ENCODE measurements at regions not wholly inside any gene's neighbourhood (a gene's known extent, or its start where the extent isn't known, plus 50 kb on each side); places are given as distances from the start of the nearest gene placed in this dataset.
"Not testable (repeated sequence)": the region's sequence is repeated elsewhere in the genome, so short reads cannot be mapped to it uniquely, and the experiment has no call there.

- intact Hi-C loops (cut with micrococcal nuclease) = no loop called here
- DNase-seq = peak; percentile 76
- H3K4me1 Mint-ChIP-seq = peaks cover 22% of the 10 kb centered on the region
- H3K27me3 Mint-ChIP-seq = no peaks in the 10 kb centered on the region
- no peak overlapping the region for H3K4me3 Mint-ChIP-seq
- H3K27ac Mint-ChIP-seq = no peak overlapping the region
- peaks cover 76% of the 10 kb centered on the region for H3K36me3 Mint-ChIP-seq (ENCODE audit: low read depth)
- peaks cover 10% of the 10 kb centered on the region for H3K9me3 Mint-ChIP-seq
Measured at GRCh38 chr12:124469193-124469888, 98.1 kb downstream of the NCOR2 start.

- Mint-ChIP-seq H3K36me3 (ENCODE audit: low read depth) (peaks cover 69% of the 10 kb centered on the region), H3K4me1 (peaks cover 26% of the 10 kb centered on the region), H3K27ac (peak overlapping the region; percentile 53), H3K4me3 (peak overlapping the region; percentile 37)
- H3K9me3 Mint-ChIP-seq; H3K27me3 Mint-ChIP-seq; DNase-seq; intact Hi-C loops (cut with micrococcal nuclease): not testable (repeated sequence)
Measured at GRCh38 chr12:124467549-124467948, 99.9 kb downstream of the NCOR2 start.

GRCh38 chr12:124466216-124467128 is 100.9 kb downstream of the NCOR2 start:
- peak overlapping the region; percentile 80 for H3K27ac Mint-ChIP-seq
- H3K4me1 Mint-ChIP-seq = peaks cover 26% of the 10 kb centered on the region
- DNase-seq = peak; percentile 95
- peaks cover 61% of the 10 kb centered on the region for H3K36me3 Mint-ChIP-seq (ENCODE audit: low read depth)
- peak overlapping the region; percentile 69 for H3K4me3 Mint-ChIP-seq
- intact Hi-C loops (cut with micrococcal nuclease) = loop anchor here (1.0 kb wide), 2 partner anchors 9 to 13 kb away; no protein-coding TSS in a partner anchor
- peaks cover 3% of the 10 kb centered on the region for H3K9me3 Mint-ChIP-seq
- no peaks in the 10 kb centered on the region for H3K27me3 Mint-ChIP-seq

- peaks cover 24% of the 10 kb centered on the region for H3K4me1 Mint-ChIP-seq
- no peak for DNase-seq
- H3K27ac Mint-ChIP-seq = no peak overlapping the region
- no peaks in the 10 kb centered on the region for H3K27me3 Mint-ChIP-seq
- no peaks in the 10 kb centered on the region for H3K9me3 Mint-ChIP-seq
- H3K4me3 Mint-ChIP-seq = peak overlapping the region; percentile 69
- intact Hi-C loops (cut with micrococcal nuclease) = no loop called here
- H3K36me3 Mint-ChIP-seq (ENCODE audit: low read depth) = peaks cover 54% of the 10 kb centered on the region
Measured at GRCh38 chr12:124465473-124465872, 101.9 kb downstream of the NCOR2 start.

- Mint-ChIP-seq H3K36me3 (ENCODE audit: low read depth) (peaks cover 52% of the 10 kb centered on the region), H3K27ac (no peak overlapping the region), H3K9me3 (no peaks in the 10 kb centered on the region), H3K27me3 (no peaks in the 10 kb centered on the region), H3K4me3 (no peak overlapping the region), H3K4me1 (peaks cover 25% of the 10 kb centered on the region)
- no peak for DNase-seq
- intact Hi-C loops (cut with micrococcal nuclease) = no loop called here
Measured at GRCh38 chr12:124464830-124465229, 102.6 kb downstream of the NCOR2 start.

- H3K4me3 Mint-ChIP-seq = peak overlapping the region; percentile 17
- no peaks in the 10 kb centered on the region for H3K9me3 Mint-ChIP-seq
- H3K27ac Mint-ChIP-seq = no peak overlapping the region
- intact Hi-C loops (cut with micrococcal nuclease) = no loop called here
- no peak for DNase-seq
- peaks cover 52% of the 10 kb centered on the region for H3K36me3 Mint-ChIP-seq (ENCODE audit: low read depth)
- H3K4me1 Mint-ChIP-seq = peaks cover 31% of the 10 kb centered on the region
- H3K27me3 Mint-ChIP-seq = no peaks in the 10 kb centered on the region
Measured at GRCh38 chr12:124464062-124464461, 103.3 kb downstream of the NCOR2 start.

GRCh38 chr12:124463341-124463921 is 104.0 kb downstream of the NCOR2 start:
- Mint-ChIP-seq H3K4me3 (no peak overlapping the region), H3K9me3 (no peaks in the 10 kb centered on the region), H3K36me3 (ENCODE audit: low read depth) (peaks cover 55% of the 10 kb centered on the region), H3K27me3 (no peaks in the 10 kb centered on the region), H3K27ac (no peak overlapping the region), H3K4me1 (peaks cover 36% of the 10 kb centered on the region)
- no peak for DNase-seq
- intact Hi-C loops (cut with micrococcal nuclease) = no loop called here

GRCh38 chr12:124462750-124463149 is 104.7 kb downstream of the NCOR2 start:
- H3K36me3 Mint-ChIP-seq (ENCODE audit: low read depth) = peaks cover 59% of the 10 kb centered on the region

GRCh38 chr12:124461851-124462623 is 105.4 kb downstream of the NCOR2 start:
- intact Hi-C loops (cut with micrococcal nuclease) = no loop called here
- Mint-ChIP-seq H3K4me1 (peaks cover 37% of the 10 kb centered on the region), H3K9me3 (no peaks in the 10 kb centered on the region), H3K27me3 (no peaks in the 10 kb centered on the region), H3K27ac (no peak overlapping the region), H3K4me3 (no peak overlapping the region), H3K36me3 (ENCODE audit: low read depth) (peaks cover 57% of the 10 kb centered on the region)
- no peak for DNase-seq

More at GRCh38 chr12:124462750-124463149, 104.7 kb downstream of the NCOR2 start:
- H3K4me3 Mint-ChIP-seq = no peak overlapping the region
- intact Hi-C loops (cut with micrococcal nuclease) = no loop called here
- H3K9me3 Mint-ChIP-seq = no peaks in the 10 kb centered on the region
- peaks cover 42% of the 10 kb centered on the region for H3K4me1 Mint-ChIP-seq
- H3K27ac Mint-ChIP-seq = no peak overlapping the region
- no peaks in the 10 kb centered on the region for H3K27me3 Mint-ChIP-seq
- DNase-seq = no peak

- Mint-ChIP-seq H3K36me3 (ENCODE audit: low read depth) (peaks cover 53% of the 10 kb centered on the region), H3K9me3 (no peaks in the 10 kb centered on the region), H3K27me3 (no peaks in the 10 kb centered on the region), H3K4me3 (no peak overlapping the region), H3K27ac (no peak overlapping the region), H3K4me1 (peaks cover 32% of the 10 kb centered on the region)
- intact Hi-C loops (cut with micrococcal nuclease) = no loop called here
- no peak for DNase-seq
Measured at GRCh38 chr12:124461241-124461673, 106.2 kb downstream of the NCOR2 start.

GRCh38 chr12:124460771-124461170 is 106.6 kb downstream of the NCOR2 start:
- DNase-seq = no peak
- Mint-ChIP-seq H3K27ac (no peak overlapping the region), H3K4me1 (peaks cover 35% of the 10 kb centered on the region), H3K4me3 (no peak overlapping the region), H3K9me3 (no peaks in the 10 kb centered on the region), H3K27me3 (no peaks in the 10 kb centered on the region), H3K36me3 (ENCODE audit: low read depth) (peaks cover 51% of the 10 kb centered on the region)
- intact Hi-C loops (cut with micrococcal nuclease) = no loop called here

GRCh38 chr12:124459852-124460645 is 107.4 kb downstream of the NCOR2 start:
- H3K4me1 Mint-ChIP-seq = peaks cover 37% of the 10 kb centered on the region

More at GRCh38 chr12:124459852-124460645, 107.4 kb downstream of the NCOR2 start:
- H3K4me3 Mint-ChIP-seq = no peak overlapping the region
- peaks cover 46% of the 10 kb centered on the region for H3K36me3 Mint-ChIP-seq (ENCODE audit: low read depth)
- peak overlapping the region; percentile 32 for H3K27ac Mint-ChIP-seq
- H3K9me3 Mint-ChIP-seq = no peaks in the 10 kb centered on the region
- no peaks in the 10 kb centered on the region for H3K27me3 Mint-ChIP-seq
- no peak for DNase-seq
- intact Hi-C loops (cut with micrococcal nuclease) = loop anchor here (10.0 kb wide), 2 partner anchors 255 to 465 kb away; no protein-coding TSS in a partner anchor

Measured in activated CD4-positive, alpha-beta T cell treated with anti-CD3 and anti-CD28 coated beads, Interleukin-2, amount 10 ng/mL, durations not matched to agents 24 days and 14 days (primary cell).